A549 (cell line): ENCODE measurements at regions not wholly inside any gene's neighbourhood (a gene's known extent, or its start where the extent isn't known, plus 50 kb on each side); places are given as distances from the start of the nearest gene placed in this dataset.

ENCODE experiments used
- ATAC-seq, 2 experiments: fragments of 200-7000 bp in 1 of 2; fragments of >200 bp in 1 of 2; cut with Nextera tagmentation in 1 of 2; cut with Tn5 transposase in 1 of 2; 3 replicates each; pipeline versions ENCODE4 v1.8.0 to v1.9.1; 2018 to 2020; ENCODE audit warnings: mild to moderate bottlenecking in 1 of 2, moderate library complexity in 1 of 2
- CTCF ChIA-PET: fragments of 300-600 bp; sonication (Branson Sonifier 250); formaldehyde crosslinking; extraction: SDS; loops from one replicate; lab custom pipeline; 2021; ENCODE audit warnings: antibody characterized with exemption, inconsistent platforms; lab: Yijun Ruan, JAX
- POLR2A ChIA-PET: fragments of 350-600 bp; formaldehyde crosslinking; extraction: SDS; loops from one replicate; lab custom pipeline; 2021; ENCODE audit warnings: antibody characterized with exemption, inconsistent platforms; lab: Yijun Ruan, JAX
- DNase-seq, 2 experiments: peaks; one replicate each; pipeline versions ENCODE4 v3.0.0 to v3.0.0-alpha.2; 2011 to 2016; ENCODE audit warnings: low read depth in 1 of 2, low spot score in 1 of 2
- FAIRE-seq: peaks from 2 replicates; lab custom pipeline; 2011; peaks lifted over from hg19 to GRCh38; lab: Jason Lieb, UNC
- H3K27ac ChIP-seq, 2 experiments: fragments of >200 bp; sonication (Bioruptor Twin); formaldehyde crosslinking; 3 replicates each; pipeline ENCODE4 v1.5.1; 2016 to 2017
- H3K4me1 ChIP-seq: fragments of >200 bp; sonication (Bioruptor Twin); formaldehyde crosslinking; 3 replicates; pipeline ENCODE4 v1.6.1; 2016
- H3K4me2 ChIP-seq: fragments of >200 bp; sonication (Bioruptor Twin); formaldehyde crosslinking; 3 replicates; pipeline ENCODE4 v1.6.1; 2016
- H3K4me3 ChIP-seq: fragments of >200 bp; sonication (Bioruptor Twin); formaldehyde crosslinking; 3 replicates; pipeline ENCODE4 v1.5.1; 2016
- H3K9me3 ChIP-seq: fragments of >200 bp; sonication (Bioruptor Twin); formaldehyde crosslinking; 3 replicates; pipeline ENCODE4 v1.6.1; 2016
- CEBPB ChIP-seq, 2 experiments: fragments of >200 bp in 1 of 2; sonication (Bioruptor Twin) in 1 of 2; formaldehyde crosslinking in 1 of 2; IDR thresholded peaks; 2 replicates each; pipeline ENCODE4 v1.6.1; 2012 to 2016
- HOXB5 ChIP-seq: fragments of 250-450 bp; sonication (Bioruptor Pico); IDR thresholded peaks from 2 replicates; pipeline ENCODE4 v1.5.0; 2020; ENCODE audit warnings: mild to moderate bottlenecking, moderate library complexity
- NFE2L2 ChIP-seq: fragments of 150-350 bp; conservative IDR thresholded peaks from 2 replicates; pipeline ENCODE4 v1.6.1; 2014; ENCODE audit warnings: low read length
- ZSCAN20 ChIP-seq: fragments of 250-450 bp; sonication (Bioruptor Pico); IDR thresholded peaks from 2 replicates; pipeline ENCODE4 v1.8.0; 2022; ENCODE audit warnings: mild to moderate bottlenecking, moderate library complexity
- WGBS: methylation state at CpG from one replicate; pipeline ENCODE4 v1.1.6; 2017; ENCODE audit errors: missing lambda C conversion rate; 5-methylcytosine and 5-hydroxymethylcytosine counted together

- Histone ChIP-seq H3K27ac (no peak overlapping the region), H3K4me1 (no peaks in the 10 kb centered on the region), H3K9me3 (no peaks in the 10 kb centered on the region), H3K4me3 (no peak overlapping the region), H3K4me2 (no peak overlapping the region)
- POLR2A ChIA-PET: no interaction called here
- no peak for ATAC-seq
- CTCF ChIA-PET: no interaction called here
- 56% methylated on average over 2 of the region's 2 CpGs for WGBS
- no peak for FAIRE-seq
- no peak for DNase-seq
- TF ChIP-seq ZSCAN20 (CRISPR knock-in tag) (no peak), NFE2L2 (no peak), HOXB5 (no peak), CEBPB (IDR thresholded peaks at IDR 0.05) (no peak)
These were observed 187.3 kb downstream of the ANAPC10 start for GRCh38 chr4:144910723-144911122.
